ENCODE measurements at regions not wholly inside any gene's neighbourhood (a gene's known extent, or its start where the extent isn't known, plus 50 kb on each side); places are given as distances from the start of the nearest gene placed in this dataset.

- Histone ChIP-seq H3K27ac (ENCODE audit: low read depth, low read length) (no peak overlapping the region), H3K4me1 (ENCODE audit: control insufficient read depth in 1 of 2, insufficient read depth in 2 of 2, low read length in 2 of 2) (peaks cover 0 to 6% of the 10 kb centered on the region in 2 donors), H3K36me3 (ENCODE audit: control insufficient read depth in 1 of 2, insufficient read depth in 2 of 2, low read length in 2 of 2) (no peaks in the 10 kb centered on the region)
Measured at GRCh38 chr12:87369161-87369560, 660.0 kb downstream of the C12orf50 start.

GRCh38 chr12:87368259-87368658, 660.9 kb downstream of the C12orf50 start:
- H3K4me3 ChIP-seq (ENCODE audit: low read depth in 1 of 2, low read length in 2 of 2) = no peak overlapping the region
- no peaks in the 10 kb centered on the region for H3K36me3 ChIP-seq (ENCODE audit: control insufficient read depth in 1 of 2, insufficient read depth in 2 of 2, low read length in 2 of 2)
- no peak overlapping the region for H3K27ac ChIP-seq (ENCODE audit: low read depth, low read length)
- no peaks in the 10 kb centered on the region for H3K9me3 ChIP-seq (ENCODE audit: control insufficient read depth in 1 of 2, low read length in 2 of 2)
- H3K4me1 ChIP-seq (ENCODE audit: control insufficient read depth in 1 of 2, insufficient read depth in 2 of 2, low read length in 2 of 2) = peaks cover 0 to 6% of the 10 kb centered on the region in 2 donors
- no peak overlapping the region for H3K9ac ChIP-seq (ENCODE audit: low read depth in 1 of 2, low read length in 2 of 2)
- no peaks in the 10 kb centered on the region for H3K27me3 ChIP-seq (ENCODE audit: control insufficient read depth in 1 of 2, insufficient read depth in 2 of 2, low read length in 2 of 2)

More at GRCh38 chr12:87369161-87369560, 660.0 kb downstream of the C12orf50 start:
- no peak overlapping the region for H3K9ac ChIP-seq (ENCODE audit: low read depth in 1 of 2, low read length in 2 of 2)
- H3K4me3 ChIP-seq (ENCODE audit: low read depth in 1 of 2, low read length in 2 of 2) = no peak overlapping the region
- H3K27me3 ChIP-seq (ENCODE audit: control insufficient read depth in 1 of 2, insufficient read depth in 2 of 2, low read length in 2 of 2) = no peaks in the 10 kb centered on the region
- H3K9me3 ChIP-seq (ENCODE audit: control insufficient read depth in 1 of 2, low read length in 2 of 2) = no peaks in the 10 kb centered on the region

- Histone ChIP-seq H3K27ac (ENCODE audit: low read depth, low read length) (no peak overlapping the region), H3K9me3 (ENCODE audit: control insufficient read depth in 1 of 2, low read length in 2 of 2) (no peaks in the 10 kb centered on the region), H3K36me3 (ENCODE audit: control insufficient read depth in 1 of 2, insufficient read depth in 2 of 2, low read length in 2 of 2) (no peaks in the 10 kb centered on the region), H3K9ac (ENCODE audit: low read depth in 1 of 2, low read length in 2 of 2) (no peak overlapping the region), H3K27me3 (ENCODE audit: control insufficient read depth in 1 of 2, insufficient read depth in 2 of 2, low read length in 2 of 2) (no peaks in the 10 kb centered on the region), H3K4me1 (ENCODE audit: control insufficient read depth in 1 of 2, insufficient read depth in 2 of 2, low read length in 2 of 2) (peaks cover 0 to 6% of the 10 kb centered on the region in 2 donors), H3K4me3 (ENCODE audit: low read depth in 1 of 2, low read length in 2 of 2) (no peak overlapping the region)
Measured at GRCh38 chr12:87365423-87365822, 663.8 kb downstream of the C12orf50 start.

GRCh38 chr12:87363497-87364084, 665.6 kb downstream of the C12orf50 start:
- Histone ChIP-seq H3K36me3 (ENCODE audit: control insufficient read depth in 1 of 2, insufficient read depth in 2 of 2, low read length in 2 of 2) (no peaks in the 10 kb centered on the region), H3K4me3 (ENCODE audit: low read depth in 1 of 2, low read length in 2 of 2) (no peak overlapping the region), H3K27me3 (ENCODE audit: control insufficient read depth in 1 of 2, insufficient read depth in 2 of 2, low read length in 2 of 2) (no peaks in the 10 kb centered on the region), H3K9me3 (ENCODE audit: control insufficient read depth in 1 of 2, low read length in 2 of 2) (peaks cover 0 to under 1% of the 10 kb centered on the region in 2 donors), H3K4me1 (ENCODE audit: control insufficient read depth in 1 of 2, insufficient read depth in 2 of 2, low read length in 2 of 2) (peaks cover 0 to 6% of the 10 kb centered on the region in 2 donors), H3K27ac (ENCODE audit: low read depth, low read length) (no peak overlapping the region), H3K9ac (ENCODE audit: low read depth in 1 of 2, low read length in 2 of 2) (no peak overlapping the region)

- H3K9me3 ChIP-seq (ENCODE audit: control insufficient read depth in 1 of 2, low read length in 2 of 2) = no peaks in the 10 kb centered on the region
- no peaks in the 10 kb centered on the region for H3K27me3 ChIP-seq (ENCODE audit: control insufficient read depth in 1 of 2, insufficient read depth in 2 of 2, low read length in 2 of 2)
- H3K9ac ChIP-seq (ENCODE audit: low read depth in 1 of 2, low read length in 2 of 2) = no peak overlapping the region
- H3K4me1 ChIP-seq (ENCODE audit: control insufficient read depth in 1 of 2, insufficient read depth in 2 of 2, low read length in 2 of 2) = no peaks in the 10 kb centered on the region
- H3K36me3 ChIP-seq (ENCODE audit: control insufficient read depth in 1 of 2, insufficient read depth in 2 of 2, low read length in 2 of 2) = no peaks in the 10 kb centered on the region
- H3K27ac ChIP-seq (ENCODE audit: low read depth, low read length) = no peak overlapping the region
- no peak overlapping the region for H3K4me3 ChIP-seq (ENCODE audit: low read depth in 1 of 2, low read length in 2 of 2)
Measured at GRCh38 chr12:87349681-87350080, 679.5 kb downstream of the C12orf50 start.

GRCh38 chr12:87348071-87348470, 681.1 kb downstream of the C12orf50 start:
- Histone ChIP-seq H3K4me3 (ENCODE audit: low read depth in 1 of 2, low read length in 2 of 2) (no peak overlapping the region), H3K4me1 (ENCODE audit: control insufficient read depth in 1 of 2, insufficient read depth in 2 of 2, low read length in 2 of 2) (no peaks in the 10 kb centered on the region), H3K27me3 (ENCODE audit: control insufficient read depth in 1 of 2, insufficient read depth in 2 of 2, low read length in 2 of 2) (no peaks in the 10 kb centered on the region), H3K9ac (ENCODE audit: low read depth in 1 of 2, low read length in 2 of 2) (no peak overlapping the region), H3K9me3 (ENCODE audit: control insufficient read depth in 1 of 2, low read length in 2 of 2) (no peaks in the 10 kb centered on the region), H3K27ac (ENCODE audit: low read depth, low read length) (no peak overlapping the region), H3K36me3 (ENCODE audit: control insufficient read depth in 1 of 2, insufficient read depth in 2 of 2, low read length in 2 of 2) (no peaks in the 10 kb centered on the region)

- no peaks in the 10 kb centered on the region for H3K27me3 ChIP-seq (ENCODE audit: control insufficient read depth in 1 of 2, insufficient read depth in 2 of 2, low read length in 2 of 2)
- no peak overlapping the region for H3K9ac ChIP-seq (ENCODE audit: low read depth in 1 of 2, low read length in 2 of 2)
- no peaks in the 10 kb centered on the region for H3K9me3 ChIP-seq (ENCODE audit: control insufficient read depth in 1 of 2, low read length in 2 of 2)
- no peaks in the 10 kb centered on the region for H3K36me3 ChIP-seq (ENCODE audit: control insufficient read depth in 1 of 2, insufficient read depth in 2 of 2, low read length in 2 of 2)
- H3K4me1 ChIP-seq (ENCODE audit: control insufficient read depth in 1 of 2, insufficient read depth in 2 of 2, low read length in 2 of 2) = no peaks in the 10 kb centered on the region
- no peak overlapping the region for H3K27ac ChIP-seq (ENCODE audit: low read depth, low read length)
- no peak overlapping the region for H3K4me3 ChIP-seq (ENCODE audit: low read depth in 1 of 2, low read length in 2 of 2)
Measured at GRCh38 chr12:87344699-87345098, 684.5 kb downstream of the C12orf50 start.

GRCh38 chr12:87338681-87339080, 690.5 kb downstream of the C12orf50 start:
- H3K4me3 ChIP-seq (ENCODE audit: low read depth in 1 of 2, low read length in 2 of 2) = no peak overlapping the region
- H3K27me3 ChIP-seq (ENCODE audit: control insufficient read depth in 1 of 2, insufficient read depth in 2 of 2, low read length in 2 of 2) = no peaks in the 10 kb centered on the region
- H3K4me1 ChIP-seq (ENCODE audit: control insufficient read depth in 1 of 2, insufficient read depth in 2 of 2, low read length in 2 of 2) = no peaks in the 10 kb centered on the region
- H3K27ac ChIP-seq (ENCODE audit: low read depth, low read length) = no peak overlapping the region
- H3K9me3 ChIP-seq (ENCODE audit: control insufficient read depth in 1 of 2, low read length in 2 of 2) = no peaks in the 10 kb centered on the region
- no peaks in the 10 kb centered on the region for H3K36me3 ChIP-seq (ENCODE audit: control insufficient read depth in 1 of 2, insufficient read depth in 2 of 2, low read length in 2 of 2)
- H3K9ac ChIP-seq (ENCODE audit: low read depth in 1 of 2, low read length in 2 of 2) = no peak overlapping the region

GRCh38 chr12:87336814-87337336, 692.3 kb downstream of the C12orf50 start:
- Histone ChIP-seq H3K27me3 (ENCODE audit: control insufficient read depth in 1 of 2, insufficient read depth in 2 of 2, low read length in 2 of 2) (no peaks in the 10 kb centered on the region), H3K9me3 (ENCODE audit: control insufficient read depth in 1 of 2, low read length in 2 of 2) (no peaks in the 10 kb centered on the region), H3K4me3 (ENCODE audit: low read depth in 1 of 2, low read length in 2 of 2) (no peak overlapping the region), H3K36me3 (ENCODE audit: control insufficient read depth in 1 of 2, insufficient read depth in 2 of 2, low read length in 2 of 2) (no peaks in the 10 kb centered on the region), H3K4me1 (ENCODE audit: control insufficient read depth in 1 of 2, insufficient read depth in 2 of 2, low read length in 2 of 2) (no peaks in the 10 kb centered on the region), H3K27ac (ENCODE audit: low read depth, low read length) (no peak overlapping the region), H3K9ac (ENCODE audit: low read depth in 1 of 2, low read length in 2 of 2) (no peak overlapping the region)

- H3K4me3 ChIP-seq (ENCODE audit: low read depth in 1 of 2, low read length in 2 of 2) = no peak overlapping the region
- H3K27me3 ChIP-seq (ENCODE audit: control insufficient read depth in 1 of 2, insufficient read depth in 2 of 2, low read length in 2 of 2) = no peaks in the 10 kb centered on the region
- no peaks in the 10 kb centered on the region for H3K36me3 ChIP-seq (ENCODE audit: control insufficient read depth in 1 of 2, insufficient read depth in 2 of 2, low read length in 2 of 2)
- no peak overlapping the region for H3K9ac ChIP-seq (ENCODE audit: low read depth in 1 of 2, low read length in 2 of 2)
- no peaks in the 10 kb centered on the region for H3K9me3 ChIP-seq (ENCODE audit: control insufficient read depth in 1 of 2, low read length in 2 of 2)
- no peak overlapping the region for H3K27ac ChIP-seq (ENCODE audit: low read depth, low read length)
- no peaks in the 10 kb centered on the region for H3K4me1 ChIP-seq (ENCODE audit: control insufficient read depth in 1 of 2, insufficient read depth in 2 of 2, low read length in 2 of 2)
Measured at GRCh38 chr12:87332987-87333726, 696.0 kb downstream of the C12orf50 start.
